ENCODE measurements at regions not wholly inside any gene's neighbourhood (a gene's known extent, or its start where the extent isn't known, plus 50 kb on each side); places are given as distances from the start of the nearest gene placed in this dataset.

- TF ChIP-seq CTCF (optimal IDR thresholded peaks at IDR 0.05 in 1 of 3, IDR thresholded peaks at IDR 0.05 in 1 of 3, conservative IDR thresholded peaks at IDR 0.05 in 1 of 3; ENCODE audit: extremely low read depth in 1 of 3, insufficient read depth in 2 of 3, low read length in 3 of 3) (no peak), EZH2 (IDR thresholded peaks at IDR 0.05; ENCODE audit: low read length) (no peak)
Observed at GRCh38 chr10:130567011-130567410, 430.8 kb downstream of the GLRX3 start.
